T47D (cell line): ENCODE measurements at regions not wholly inside any gene's neighbourhood (a gene's known extent, or its start where the extent isn't known, plus 50 kb on each side); places are given as distances from the start of the nearest gene placed in this dataset.
"Not testable (repeated sequence)": the region's sequence is repeated elsewhere in the genome, so short reads cannot be mapped to it uniquely, and the experiment has no call there.

Source experiments
- DNase-seq, 2 experiments: peaks; one replicate each; pipeline versions ENCODE4 v3.0.0 to v3.0.0-alpha.2; 2011 to 2012; ENCODE audit warnings: low read depth in 1 of 2, low spot score in 1 of 2
- JUND ChIP-seq: IDR thresholded peaks from 2 replicates; pipeline ENCODE4 v1.6.1; 2012; ENCODE audit warnings: low read depth
- in situ Hi-C: cut with HindIII; loops from 2 replicates; pipeline ENCODE4 v1.10.0; 2016; ENCODE audit warnings: low sequenced_read_pairs, low pct_unique_long_range_greater_than_20kb

GRCh38 chr9:107593224-107593870 lies 103.8 kb upstream of the KLF4 start:
- TF ChIP-seq JUND = no peak
- DNase-seq = no peak
- in situ Hi-C loops = no loop called here

GRCh38 chr9:107592424-107592823 lies 102.9 kb upstream of the KLF4 start:
- no peak for DNase-seq
- in situ Hi-C loops = no loop called here
- TF ChIP-seq JUND = no peak

- DNase-seq = no peak
- in situ Hi-C loops = no loop called here
- TF ChIP-seq JUND = no peak
These were observed 102.2 kb upstream of the KLF4 start for GRCh38 chr9:107591781-107592180.

- no peak for TF ChIP-seq JUND
- no peak for DNase-seq
- in situ Hi-C loops = no loop called here
These were observed 98.8 kb upstream of the KLF4 start for GRCh38 chr9:107588393-107588792.

- TF ChIP-seq JUND = no peak
- peak in 1 of 2 experiments; percentile 26 for DNase-seq
- in situ Hi-C loops = no loop called here
These were observed 97.8 kb upstream of the KLF4 start for GRCh38 chr9:107587191-107587963.

GRCh38 chr9:107586493-107586892 lies 96.9 kb upstream of the KLF4 start:
- in situ Hi-C loops = no loop called here
- TF ChIP-seq JUND = no peak
- DNase-seq = no peak

- no peak for TF ChIP-seq JUND
- in situ Hi-C loops = no loop called here
- DNase-seq = no peak
These were observed 95.9 kb upstream of the KLF4 start for GRCh38 chr9:107585465-107585864.

- no peak for TF ChIP-seq JUND
- in situ Hi-C loops = no loop called here
- DNase-seq = no peak
These were observed 95.4 kb upstream of the KLF4 start for GRCh38 chr9:107584944-107585343.

- no peak for DNase-seq
- in situ Hi-C loops = no loop called here
- no peak for TF ChIP-seq JUND
These were observed 94.6 kb upstream of the KLF4 start for GRCh38 chr9:107584186-107584585.

GRCh38 chr9:107577140-107577776 lies 87.7 kb upstream of the KLF4 start:
- no peak for TF ChIP-seq JUND
- DNase-seq = no peak
- in situ Hi-C loops = no loop called here

- TF ChIP-seq JUND = no peak
- DNase-seq = no peak
- in situ Hi-C loops = no loop called here
These were observed 81.6 kb upstream of the KLF4 start for GRCh38 chr9:107571148-107571547.

GRCh38 chr9:107569174-107569573 lies 79.6 kb upstream of the KLF4 start:
- no peak for DNase-seq
- TF ChIP-seq JUND = no peak
- in situ Hi-C loops = no loop called here

GRCh38 chr9:107568406-107568805 lies 78.8 kb upstream of the KLF4 start:
- in situ Hi-C loops, DNase-seq: not testable (repeated sequence)
